Lung (tissue), 11 donors: ENCODE measurements at regions not wholly inside any gene's neighbourhood (a gene's known extent, or its start where the extent isn't known, plus 50 kb on each side); places are given as distances from the start of the nearest gene placed in this dataset.
"Not testable (repeated sequence)": the region's sequence is repeated elsewhere in the genome, so short reads cannot be mapped to it uniquely, and the experiment has no call there.

ENCODE experiments used
- ATAC-seq: fragments of 200-7000 bp; cut with Tn5 transposase; one replicate; pipeline ENCODE4 v1.9.1; 2020; ENCODE audit warnings: moderate number of reproducible peaks; ENCODE audit not compliant: insufficient read depth, low FRiP score
- DNase-seq, 3 donors: peaks; one replicate each; pipeline ENCODE4 v3.0.0-alpha.2; 2013 to 2017
- H3K27ac ChIP-seq, 2 donors: one replicate each; pipeline ENCODE4 v1.5.1; 2013; ENCODE audit warnings: mild to moderate bottlenecking in 2 of 2, moderate library complexity in 2 of 2, control low read depth in 1 of 2, inconsistent platforms in 1 of 2, low read depth in 1 of 2, low read length in 1 of 2
- H3K27me3 ChIP-seq, 3 donors: one replicate each; pipeline ENCODE4 v1.5.1; 2013; ENCODE audit warnings: low read length in 2 of 3; ENCODE audit not compliant: control insufficient read depth in 3 of 3, insufficient read depth in 3 of 3
- H3K36me3 ChIP-seq, 4 donors: one replicate each; pipeline ENCODE4 v1.5.1; 2013; ENCODE audit warnings: low read length in 4 of 4, mild to moderate bottlenecking in 1 of 4, moderate library complexity in 1 of 4; ENCODE audit not compliant: control insufficient read depth in 4 of 4, insufficient read depth in 4 of 4
- H3K4me1 ChIP-seq, 5 donors: one replicate each; pipeline ENCODE4 v1.5.1; 2013; ENCODE audit warnings: low read length in 5 of 5, mild to moderate bottlenecking in 2 of 5, moderate library complexity in 1 of 5; ENCODE audit not compliant: control insufficient read depth in 5 of 5, insufficient read depth in 5 of 5
- H3K4me3 ChIP-seq: one replicate; pipeline ENCODE4 v1.5.1; 2013; ENCODE audit warnings: mild to moderate bottlenecking, control low read depth, moderate library complexity
- H3K9ac ChIP-seq, 2 donors: one replicate each; pipeline ENCODE4 v1.5.1; 2013; ENCODE audit warnings: low read length in 2 of 2, control low read depth in 1 of 2; ENCODE audit not compliant: insufficient read depth in 1 of 2
- H3K9me3 ChIP-seq, 4 donors: one replicate each; pipeline ENCODE4 v1.5.1; 2013; ENCODE audit warnings: low read length in 3 of 4, mild to moderate bottlenecking in 1 of 4, moderate library complexity in 1 of 4; ENCODE audit not compliant: control insufficient read depth in 4 of 4, insufficient read depth in 3 of 4
- CTCF ChIP-seq: IDR thresholded peaks from 2 replicates; pipeline ENCODE4 v1.5.1; 2012; ENCODE audit warnings: mild to moderate bottlenecking; ENCODE audit errors: control extremely low read depth, extremely low read depth
- WGBS, 2 donors: extraction: QIAGEN DNeasy Blood & Tissue Kit; methylation state at CpG; one replicate each; pipeline ENCODE4 v1.1.7; 2013; 5-methylcytosine and 5-hydroxymethylcytosine counted together
- donor health status: control.
- donor health status: control.
- donor health status: Bipolar disorder and iron deficiency.
- donor health status: healthy.
- donor health status: DM: yes; HTN: yes; CAD: no.

DNA sequence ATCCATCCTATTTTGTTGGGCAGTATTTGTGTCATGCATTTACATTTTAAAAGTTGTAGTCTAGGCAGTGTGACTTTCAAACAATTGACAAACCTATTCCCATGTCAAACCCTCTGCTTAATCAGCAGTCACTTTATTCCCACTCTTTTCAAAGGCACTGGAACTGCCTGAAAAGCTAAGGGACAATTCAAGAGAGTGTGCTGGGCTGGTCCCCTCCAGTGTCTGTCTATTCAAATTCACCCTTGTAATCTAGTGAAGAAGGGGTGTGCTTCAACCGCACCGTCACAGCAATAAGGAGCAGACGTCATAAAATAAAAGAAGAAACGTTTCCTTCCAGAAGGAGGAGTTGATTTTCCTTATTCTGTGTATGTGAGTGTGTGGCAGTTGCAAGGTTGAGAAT lies 197.0 kb upstream of the MAD2L1 start:
- no peaks in the 10 kb centered on the region for H3K27me3 ChIP-seq
- TF ChIP-seq CTCF: no peak
- H3K36me3 ChIP-seq: no peaks in the 10 kb centered on the region
- no peak overlapping the region for H3K4me3 ChIP-seq
- DNase-seq (no peak), ATAC-seq (no peak)
- no peaks in the 10 kb centered on the region for H3K4me1 ChIP-seq
- H3K27ac ChIP-seq: no peak overlapping the region
- no peak overlapping the region for H3K9ac ChIP-seq
- WGBS, 2 donors: 61 to 72% methylated on average over 4 of the region's 4 CpGs
- H3K9me3 ChIP-seq: no peaks in the 10 kb centered on the region

GRCh38 chr4:120261117-120261516 lies 194.5 kb upstream of the MAD2L1 start:
- Histone ChIP-seq H3K4me1 (no peaks in the 10 kb centered on the region), H3K27me3 (no peaks in the 10 kb centered on the region), H3K9ac (no peak overlapping the region), H3K9me3 (peaks cover 0 to 2% (median 0%) of the 10 kb centered on the region in 4 donors), H3K4me3 (no peak overlapping the region), H3K36me3 (no peaks in the 10 kb centered on the region), H3K27ac (no peak overlapping the region)
- WGBS, 2 donors: 91 to 95% methylated on average over 6 of the region's 6 CpGs
- DNase-seq: no peak
- no peak for TF ChIP-seq CTCF
- ATAC-seq: no peak

- not testable (repeated sequence) for ATAC-seq, H3K27ac ChIP-seq, H3K4me1 ChIP-seq, DNase-seq, H3K9me3 ChIP-seq, H3K9ac ChIP-seq, H3K27me3 ChIP-seq, H3K36me3 ChIP-seq, H3K4me3 ChIP-seq
- WGBS, 2 donors: 80 to 82% methylated on average over 24 to 27 of the region's 28 CpGs
These were observed 189.6 kb upstream of the MAD2L1 start for GRCh38 chr4:120256112-120256775.

GRCh38 chr4:120238277-120238973 lies 171.8 kb upstream of the MAD2L1 start:
- H3K9me3 ChIP-seq: no peaks in the 10 kb centered on the region
- 83 to 90% methylated on average over 5 of the region's 5 CpGs for WGBS, 2 donors
- no peak overlapping the region for H3K27ac ChIP-seq
- no peak for DNase-seq
- H3K4me3 ChIP-seq: no peak overlapping the region
- H3K36me3 ChIP-seq: no peaks in the 10 kb centered on the region
- no peak overlapping the region for H3K9ac ChIP-seq
- H3K27me3 ChIP-seq: no peaks in the 10 kb centered on the region
- TF ChIP-seq CTCF: no peak
- peaks cover 0 to 17% (median 3%) of the 10 kb centered on the region in 5 donors for H3K4me1 ChIP-seq
- no peak for ATAC-seq
